SIG-M5 treated with dmso at 0.1 percent for 504 hours (cell line): ENCODE measurements at regions not wholly inside any gene's neighbourhood (a gene's known extent, or its start where the extent isn't known, plus 50 kb on each side); places are given as distances from the start of the nearest gene placed in this dataset.

Experiments used
- DNase-seq: peaks from one replicate; lab custom pipeline; 2025; ENCODE audit not compliant: unreplicated experiment; lab: John Stamatoyannopoulos, UW

- no peak for DNase-seq
Measured at GRCh38 chrX:137483554-137483953, 82.4 kb upstream of the ZIC3 start.

- no peak for DNase-seq
Measured at GRCh38 chrX:137482136-137482535, 83.8 kb upstream of the ZIC3 start.

- DNase-seq: no peak
Measured at GRCh38 chrX:137479386-137479785, 86.5 kb upstream of the ZIC3 start.

- no peak for DNase-seq
Measured at GRCh38 chrX:137441711-137442110, 124.2 kb upstream of the ZIC3 start.

- DNase-seq: peak; percentile 1
Measured at GRCh38 chrX:137432609-137433008, 133.3 kb upstream of the ZIC3 start.

GRCh38 chrX:137431693-137432488, 134.0 kb upstream of the ZIC3 start:
- no peak for DNase-seq

- no peak for DNase-seq
Measured at GRCh38 chrX:137430984-137431475, 134.9 kb upstream of the ZIC3 start.

- DNase-seq: no peak
Measured at GRCh38 chrX:137430301-137430700, 135.6 kb upstream of the ZIC3 start.

GRCh38 chrX:137428766-137429591, 136.9 kb upstream of the ZIC3 start:
- DNase-seq: no peak

- DNase-seq: no peak
Measured at GRCh38 chrX:137428221-137428661, 137.7 kb upstream of the ZIC3 start.

- no peak for DNase-seq
Measured at GRCh38 chrX:137427816-137428215, 138.1 kb upstream of the ZIC3 start.

GRCh38 chrX:137427426-137427778, 138.5 kb upstream of the ZIC3 start:
- DNase-seq: no peak

- no peak for DNase-seq
Measured at GRCh38 chrX:137426695-137427425, 139.1 kb upstream of the ZIC3 start.

GRCh38 chrX:137425986-137426385, 139.9 kb upstream of the ZIC3 start:
- DNase-seq: no peak

GRCh38 chrX:137425273-137425902, 140.5 kb upstream of the ZIC3 start:
- DNase-seq: no peak

GRCh38 chrX:137424679-137425078, 141.2 kb upstream of the ZIC3 start:
- DNase-seq: no peak

GRCh38 chrX:137423241-137423640, 142.7 kb upstream of the ZIC3 start:
- DNase-seq: no peak

- no peak for DNase-seq
Measured at GRCh38 chrX:137418086-137418485, 147.8 kb upstream of the ZIC3 start.

- no peak for DNase-seq
Measured at GRCh38 chrX:137413190-137413589, 152.7 kb upstream of the ZIC3 start.

- no peak for DNase-seq
Measured at GRCh38 chrX:137405449-137406140, 160.3 kb upstream of the ZIC3 start.
